K562 (cell line): ENCODE measurements at regions not wholly inside any gene's neighbourhood (a gene's known extent, or its start where the extent isn't known, plus 50 kb on each side); places are given as distances from the start of the nearest gene placed in this dataset.

Source experiments
- ATAC-seq: fragments of 200-7000 bp; cut with Tn5 transposase; 3 replicates; pipeline ENCODE4 v1.9.1; 2020; ENCODE audit warnings: moderate library complexity
- BruUV-seq: library from RNA; stranded (reverse); fragments of 400-500 nt; replicated peaks from 2 replicates; lab custom pipeline; 2021; lab: Mats Ljungman, UMichigan
- CTCF ChIA-PET: fragments of 300-600 bp; formaldehyde crosslinking; extraction: SDS; loops from one replicate; lab custom pipeline; 2021; ENCODE audit warnings: low intra/inter-chr PET ratio; lab: Yijun Ruan, JAX
- POLR2A ChIA-PET: fragments of 300-600, 350-650 bp; sonication (Branson Sonifier 250); formaldehyde crosslinking; extraction: SDS; loops from one replicate; lab custom pipeline; 2021; ENCODE audit warnings: antibody characterized with exemption, inconsistent platforms; lab: Yijun Ruan, JAX
- DNase-seq, 4 experiments: peaks; one replicate each; pipeline versions ENCODE4 v3.0.0 to v3.0.0-alpha.2; 2011 to 2018; ENCODE audit warnings: low spot score in 3 of 4, mixed read lengths in 3 of 4; ENCODE audit errors: extremely low read depth in 1 of 4
- FAIRE-seq: peaks from 2 replicates; lab custom pipeline; 2011; peaks lifted over from hg19 to GRCh38; lab: Jason Lieb, UNC
- H2AFZ ChIP-seq: 2 replicates; pipeline ENCODE4 v1.6.0; 2011; ENCODE audit warnings: low read depth, low read length, control low read depth, inconsistent platforms
- H3K27ac ChIP-seq: fragments of 200-600 bp; 3 replicates; pipeline ENCODE4 v1.8.0; 2011; ENCODE audit warnings: low read depth, mild to moderate bottlenecking, control low read depth, inconsistent platforms, low read length, moderate library complexity, mixed read lengths; ENCODE audit errors: extremely low read depth
- H3K27me3 ChIP-seq, 2 experiments: fragments of 300-600 bp in 1 of 2; 2 replicates in 1 of 2; 3 replicates in 1 of 2; pipeline versions ENCODE4 v1.6.0 to v1.8.0; 2011; ENCODE audit warnings: inconsistent platforms in 2 of 2, low read length in 2 of 2, mild to moderate bottlenecking in 1 of 2, mixed read lengths in 1 of 2, moderate library complexity in 1 of 2; ENCODE audit not compliant: control insufficient read depth in 2 of 2, insufficient read depth in 2 of 2
- H3K36me3 ChIP-seq: fragments of 300-600 bp; 3 replicates; pipeline ENCODE4 v1.8.0; 2011; ENCODE audit warnings: mild to moderate bottlenecking, low read length, inconsistent platforms; ENCODE audit not compliant: control insufficient read depth, insufficient read depth
- H3K4me1 ChIP-seq, 2 experiments: fragments of 200-600 bp in 1 of 2; replicated peaks in 1 of 2; 2 replicates in 1 of 2; 3 replicates in 1 of 2; pipeline versions ENCODE4 v1.5.1 to v1.8.0; 2011; ENCODE audit warnings: inconsistent platforms in 2 of 2, low read length in 2 of 2, mild to moderate bottlenecking in 1 of 2, mixed read lengths in 1 of 2, moderate library complexity in 1 of 2; ENCODE audit not compliant: control insufficient read depth in 2 of 2, insufficient read depth in 2 of 2
- H3K4me2 ChIP-seq: 2 replicates; pipeline ENCODE4 v1.6.1; 2011; ENCODE audit warnings: low read length, control low read depth, inconsistent platforms, mixed read lengths; ENCODE audit not compliant: insufficient read depth
- H3K4me3 ChIP-seq: fragments of 200-600 bp; sonication (generic), shearing (Covaris generic); 2 replicates; pipeline ENCODE4 v1.5.1; 2016; ENCODE audit warnings: control low read depth, inconsistent platforms
- H3K79me2 ChIP-seq: fragments of 200-600 bp; 3 replicates; pipeline ENCODE4 v1.8.0; 2011; ENCODE audit warnings: low read length, inconsistent platforms; ENCODE audit not compliant: control insufficient read depth, insufficient read depth
- H3K9ac ChIP-seq, 2 experiments: 2 replicates each; pipeline versions ENCODE4 v1.6.0 to v1.6.1; 2011; ENCODE audit warnings: low read depth in 2 of 2, low read length in 2 of 2, control low read depth in 1 of 2, inconsistent platforms in 1 of 2, mild to moderate bottlenecking in 1 of 2, mixed read lengths in 1 of 2; ENCODE audit not compliant: insufficient read depth in 1 of 2
- H3K9me1 ChIP-seq: one replicate; pipeline ENCODE4 v1.6.0; 2011; ENCODE audit warnings: inconsistent platforms, mild to moderate bottlenecking, low read length, moderate library complexity; ENCODE audit not compliant: control insufficient read depth, insufficient read depth
- H3K9me3 ChIP-seq: replicated peaks from 2 replicates; pipeline ENCODE4 v1.5.1; 2011; ENCODE audit warnings: low read depth, low read length, inconsistent platforms; ENCODE audit not compliant: control insufficient read depth, insufficient read depth
- H4K20me1 ChIP-seq: replicated peaks from 2 replicates; pipeline ENCODE4 v1.6.1; 2011; ENCODE audit warnings: low read length, inconsistent platforms, mixed read lengths; ENCODE audit not compliant: control insufficient read depth, insufficient read depth
- CBFA2T3 ChIP-seq: fragments of 450-650 bp; IDR thresholded peaks from 2 replicates; pipeline ENCODE4 v1.6.1; 2017
- EGR1 ChIP-seq: fragments of 450-650 bp; conservative IDR thresholded peaks from 2 replicates; pipeline ENCODE4 v1.6.1; 2017; ENCODE audit warnings: mild to moderate bottlenecking
- LCOR ChIP-seq: sonication (generic); formaldehyde crosslinking; IDR thresholded peaks from 2 replicates; pipeline ENCODE4 v1.8.0; 2022; ENCODE audit warnings: mild to moderate bottlenecking, missing genetic modification reagents
- MTA2 ChIP-seq: fragments of 450-650 bp; IDR thresholded peaks from 2 replicates; pipeline ENCODE4 v1.6.1; 2016; ENCODE audit warnings: low read depth
- MTF1 ChIP-seq: fragments of 250-450 bp; sonication (Bioruptor Pico); IDR thresholded peaks from 2 replicates; pipeline ENCODE4 v1.9.0; 2021; ENCODE audit warnings: moderate library complexity, mild to moderate bottlenecking, inconsistent platforms, borderline replicate concordance
- PHF20 ChIP-seq: fragments of 450-650 bp; IDR thresholded peaks from 2 replicates; pipeline ENCODE4 v1.6.1; 2018; ENCODE audit not compliant: partially characterized antibody
- SMAD4 ChIP-seq: fragments of 250-450 bp; sonication (Bioruptor Pico); conservative IDR thresholded peaks from 2 replicates; pipeline ENCODE4 v1.8.0; 2021; ENCODE audit warnings: inconsistent platforms, mild to moderate bottlenecking, moderate library complexity
- SRSF9 ChIP-seq: fragments of 200-400 bp; formaldehyde crosslinking; IDR thresholded peaks from 2 replicates; pipeline ENCODE4 v1.6.1; 2017; ENCODE audit warnings: low read depth, low read length, borderline replicate concordance
- WGBS: fragments of 100-300 bp; shearing (Covaris generic); methylation state at CpG from one replicate; pipeline ENCODE4 v1.1.6; 2016; ENCODE audit warnings: low coverage, mixed read lengths; ENCODE audit not compliant: insufficient coverage; ENCODE audit errors: missing lambda C conversion rate; 5-methylcytosine and 5-hydroxymethylcytosine counted together
- in situ Hi-C: fragments of 300-500 bp; cut with MboI; formaldehyde crosslinking; loops from 4 replicates; pipeline ENCODE4 v1.15.0; 2018; ENCODE audit warnings: inconsistent platforms, mixed read lengths
- intact Hi-C: fragments of 100-400 bp; cut with micrococcal nuclease; formaldehyde crosslinking; loops from 2 replicates; pipeline ENCODE4 v1.14.2; 2022
- TF ChIP-seq, protein P1 (sequence below): fragments of 200-800 bp; sonication (Bioruptor generic); IDR thresholded peaks from 2 replicates; pipeline ENCODE4 v1.6.1; 2017; ENCODE audit warnings: missing genetic modification characterization, missing compliant biosample characterization
- TF ChIP-seq, protein P2 (sequence below), 2 experiments: fragments of 450-650 bp in 1 of 2; IDR thresholded peaks; 2 replicates each; pipeline ENCODE4 v1.6.1; 2011 to 2017; ENCODE audit warnings: low read depth in 2 of 2, antibody characterized with exemption in 1 of 2, borderline replicate concordance in 1 of 2, low read length in 1 of 2, mild to moderate bottlenecking in 1 of 2, mixed read lengths in 1 of 2; ENCODE audit not compliant: control insufficient read depth in 1 of 2
- TF ChIP-seq, protein P3 (sequence below): conservative IDR thresholded peaks from 2 replicates; pipeline ENCODE4 v1.6.1; 2011; ENCODE audit warnings: low read depth, mild to moderate bottlenecking, low read length; ENCODE audit not compliant: control insufficient read depth
- TF ChIP-seq, protein P4 (sequence below): sonication (generic); formaldehyde crosslinking; IDR thresholded peaks from 2 replicates; pipeline ENCODE4 v1.8.0; 2022; ENCODE audit warnings: mild to moderate bottlenecking, low read depth, missing genetic modification reagents

DNA sequence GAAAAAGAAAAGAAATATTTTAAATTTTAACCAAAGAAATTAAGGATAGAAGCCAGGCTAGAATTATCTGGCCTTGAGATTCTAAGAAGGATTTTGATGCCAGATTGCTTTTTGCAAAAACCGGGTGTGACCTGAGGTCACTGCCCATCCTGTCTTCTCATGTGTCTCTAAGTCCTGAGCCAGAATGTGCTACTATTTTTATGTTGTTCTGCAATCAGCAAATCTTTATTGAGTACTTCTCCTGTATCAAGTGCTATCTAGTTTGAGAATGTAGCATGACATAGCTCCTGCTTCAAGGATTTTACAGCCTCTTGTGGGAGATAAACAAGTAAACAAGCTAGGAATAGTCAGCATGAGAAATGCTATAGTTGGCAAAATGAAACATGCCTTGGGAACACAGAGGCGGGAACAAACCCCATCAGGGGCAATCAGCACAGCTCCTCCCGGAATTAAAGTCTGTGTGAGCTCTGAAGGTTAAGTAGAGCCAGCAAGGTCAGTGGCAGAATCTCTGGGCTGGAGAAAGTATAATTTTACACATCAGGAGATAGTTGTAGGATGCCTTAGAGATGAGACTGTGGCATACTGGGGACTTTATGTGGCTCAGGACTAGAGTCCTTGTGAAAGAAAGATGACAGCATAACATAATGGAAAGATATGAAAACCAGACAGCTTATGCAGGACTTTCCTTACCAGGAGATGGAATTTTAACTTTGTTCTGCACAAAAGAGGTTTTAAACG lies 899.5 kb upstream of the SLC10A2 start:
- no TSS peak for BruUV-seq
- FAIRE-seq (no peak), DNase-seq (no peak), ATAC-seq (no peak)
- no peak overlapping the region for H3K4me3 ChIP-seq
- no peaks in the 10 kb centered on the region for H4K20me1 ChIP-seq
- H3K9me1 ChIP-seq = no peaks in the 10 kb centered on the region
- intact Hi-C loops (no loop called here), in situ Hi-C loops (no loop called here)
- no peaks in the 10 kb centered on the region for H3K79me2 ChIP-seq
- H3K4me1 ChIP-seq = no peaks in the 10 kb centered on the region
- no peaks in the 10 kb centered on the region for H3K27me3 ChIP-seq
- no peaks in the 10 kb centered on the region for H3K9me3 ChIP-seq
- no peak overlapping the region for H2AFZ ChIP-seq
- CTCF ChIA-PET = no interaction called here
- H3K4me2 ChIP-seq = no peak overlapping the region
- WGBS = 0% methylated on average over 4 of the region's 4 CpGs
- H3K27ac ChIP-seq = no peak overlapping the region
- POLR2A ChIA-PET = no interaction called here
- no peak overlapping the region for H3K9ac ChIP-seq
- H3K36me3 ChIP-seq = no peaks in the 10 kb centered on the region
- no peak for TF ChIP-seq SRSF9
- no peak for TF ChIP-seq PHF20
- TF ChIP-seq, protein P1, sequence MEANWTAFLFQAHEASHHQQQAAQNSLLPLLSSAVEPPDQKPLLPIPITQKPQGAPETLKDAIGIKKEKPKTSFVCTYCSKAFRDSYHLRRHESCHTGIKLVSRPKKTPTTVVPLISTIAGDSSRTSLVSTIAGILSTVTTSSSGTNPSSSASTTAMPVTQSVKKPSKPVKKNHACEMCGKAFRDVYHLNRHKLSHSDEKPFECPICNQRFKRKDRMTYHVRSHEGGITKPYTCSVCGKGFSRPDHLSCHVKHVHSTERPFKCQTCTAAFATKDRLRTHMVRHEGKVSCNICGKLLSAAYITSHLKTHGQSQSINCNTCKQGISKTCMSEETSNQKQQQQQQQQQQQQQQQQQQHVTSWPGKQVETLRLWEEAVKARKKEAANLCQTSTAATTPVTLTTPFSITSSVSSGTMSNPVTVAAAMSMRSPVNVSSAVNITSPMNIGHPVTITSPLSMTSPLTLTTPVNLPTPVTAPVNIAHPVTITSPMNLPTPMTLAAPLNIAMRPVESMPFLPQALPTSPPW (CRISPR knock-in tag) = no peak
- TF ChIP-seq MTA2 = no peak
- TF ChIP-seq, protein P2, sequence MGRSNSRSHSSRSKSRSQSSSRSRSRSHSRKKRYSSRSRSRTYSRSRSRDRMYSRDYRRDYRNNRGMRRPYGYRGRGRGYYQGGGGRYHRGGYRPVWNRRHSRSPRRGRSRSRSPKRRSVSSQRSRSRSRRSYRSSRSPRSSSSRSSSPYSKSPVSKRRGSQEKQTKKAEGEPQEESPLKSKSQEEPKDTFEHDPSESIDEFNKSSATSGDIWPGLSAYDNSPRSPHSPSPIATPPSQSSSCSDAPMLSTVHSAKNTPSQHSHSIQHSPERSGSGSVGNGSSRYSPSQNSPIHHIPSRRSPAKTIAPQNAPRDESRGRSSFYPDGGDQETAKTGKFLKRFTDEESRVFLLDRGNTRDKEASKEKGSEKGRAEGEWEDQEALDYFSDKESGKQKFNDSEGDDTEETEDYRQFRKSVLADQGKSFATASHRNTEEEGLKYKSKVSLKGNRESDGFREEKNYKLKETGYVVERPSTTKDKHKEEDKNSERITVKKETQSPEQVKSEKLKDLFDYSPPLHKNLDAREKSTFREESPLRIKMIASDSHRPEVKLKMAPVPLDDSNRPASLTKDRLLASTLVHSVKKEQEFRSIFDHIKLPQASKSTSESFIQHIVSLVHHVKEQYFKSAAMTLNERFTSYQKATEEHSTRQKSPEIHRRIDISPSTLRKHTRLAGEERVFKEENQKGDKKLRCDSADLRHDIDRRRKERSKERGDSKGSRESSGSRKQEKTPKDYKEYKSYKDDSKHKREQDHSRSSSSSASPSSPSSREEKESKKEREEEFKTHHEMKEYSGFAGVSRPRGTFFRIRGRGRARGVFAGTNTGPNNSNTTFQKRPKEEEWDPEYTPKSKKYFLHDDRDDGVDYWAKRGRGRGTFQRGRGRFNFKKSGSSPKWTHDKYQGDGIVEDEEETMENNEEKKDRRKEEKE (IDR thresholded peaks at IDR 0.05; ENCODE audit: borderline replicate concordance in 1 of 2, control insufficient read depth in 1 of 2, low read depth in 2 of 2, low read length in 1 of 2) = no peak
- TF ChIP-seq, protein P3, sequence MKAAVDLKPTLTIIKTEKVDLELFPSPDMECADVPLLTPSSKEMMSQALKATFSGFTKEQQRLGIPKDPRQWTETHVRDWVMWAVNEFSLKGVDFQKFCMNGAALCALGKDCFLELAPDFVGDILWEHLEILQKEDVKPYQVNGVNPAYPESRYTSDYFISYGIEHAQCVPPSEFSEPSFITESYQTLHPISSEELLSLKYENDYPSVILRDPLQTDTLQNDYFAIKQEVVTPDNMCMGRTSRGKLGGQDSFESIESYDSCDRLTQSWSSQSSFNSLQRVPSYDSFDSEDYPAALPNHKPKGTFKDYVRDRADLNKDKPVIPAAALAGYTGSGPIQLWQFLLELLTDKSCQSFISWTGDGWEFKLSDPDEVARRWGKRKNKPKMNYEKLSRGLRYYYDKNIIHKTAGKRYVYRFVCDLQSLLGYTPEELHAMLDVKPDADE = no peak
- no peak for TF ChIP-seq MTF1 (CRISPR knock-in tag)
- TF ChIP-seq LCOR (CRISPR knock-in tag) = no peak
- TF ChIP-seq SMAD4 (CRISPR knock-in tag) = no peak
- TF ChIP-seq EGR1 = no peak
- TF ChIP-seq, protein P4, sequence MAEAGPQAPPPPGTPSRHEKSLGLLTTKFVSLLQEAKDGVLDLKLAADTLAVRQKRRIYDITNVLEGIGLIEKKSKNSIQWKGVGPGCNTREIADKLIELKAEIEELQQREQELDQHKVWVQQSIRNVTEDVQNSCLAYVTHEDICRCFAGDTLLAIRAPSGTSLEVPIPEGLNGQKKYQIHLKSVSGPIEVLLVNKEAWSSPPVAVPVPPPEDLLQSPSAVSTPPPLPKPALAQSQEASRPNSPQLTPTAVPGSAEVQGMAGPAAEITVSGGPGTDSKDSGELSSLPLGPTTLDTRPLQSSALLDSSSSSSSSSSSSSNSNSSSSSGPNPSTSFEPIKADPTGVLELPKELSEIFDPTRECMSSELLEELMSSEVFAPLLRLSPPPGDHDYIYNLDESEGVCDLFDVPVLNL (CRISPR knock-in tag) = no peak
- no peak for TF ChIP-seq CBFA2T3
